Activated CD4-positive, alpha-beta memory T cell treated with anti-CD3 and anti-CD28 coated beads for 36 hours (primary cell): ENCODE measurements at regions not wholly inside any gene's neighbourhood (a gene's known extent, or its start where the extent isn't known, plus 50 kb on each side); places are given as distances from the start of the nearest gene placed in this dataset.

Experiments used
- CTCF ChIA-PET: fragments of 350-600 bp; sonication (Branson Sonifier 250); formaldehyde crosslinking; loops from one replicate; lab custom pipeline; 2021; ENCODE audit warnings: antibody characterized with exemption, inconsistent platforms; lab: Charles Lee
- POLR2A ChIA-PET: fragments of 350-600 bp; sonication (Branson Sonifier 250); formaldehyde crosslinking; loops from one replicate; lab custom pipeline; 2021; ENCODE audit warnings: antibody characterized with exemption; lab: Charles Lee
- DNase-seq: peaks from one replicate; pipeline ENCODE4 v3.0.0-alpha.2; 2020
- H3K27ac Mint-ChIP-seq: one replicate; pipeline ENCODE4 v1.8.0; 2021; ENCODE audit warnings: mixed read lengths
- H3K27me3 Mint-ChIP-seq: one replicate; pipeline ENCODE4 v1.8.0; 2021; ENCODE audit warnings: mixed read lengths
- H3K36me3 Mint-ChIP-seq: one replicate; pipeline ENCODE4 v1.8.0; 2021; ENCODE audit warnings: mixed read lengths
- H3K4me1 Mint-ChIP-seq: one replicate; pipeline ENCODE4 v1.8.0; 2021; ENCODE audit warnings: low read depth, mixed read lengths
- H3K4me3 Mint-ChIP-seq: one replicate; pipeline ENCODE4 v1.8.0; 2021; ENCODE audit warnings: mild to moderate bottlenecking, mixed read lengths
- H3K9me3 Mint-ChIP-seq: one replicate; pipeline ENCODE4 v1.8.0; 2021; ENCODE audit warnings: mixed read lengths
- intact Hi-C: fragments of 100-400 bp; cut with micrococcal nuclease; formaldehyde crosslinking; loops from one replicate; pipeline ENCODE4 v1.15.1; 2023

GRCh38 chr4:18291981-18292380 is 270.4 kb upstream of the LCORL start:
- Mint-ChIP-seq H3K36me3 (no peaks in the 10 kb centered on the region), H3K27ac (no peak overlapping the region), H3K27me3 (peaks cover 2% of the 10 kb centered on the region), H3K4me3 (no peak overlapping the region), H3K4me1 (no peaks in the 10 kb centered on the region), H3K9me3 (no peaks in the 10 kb centered on the region)
- no peak for DNase-seq
- CTCF ChIA-PET = no interaction called here
- POLR2A ChIA-PET = no interaction called here
- intact Hi-C loops = no loop called here

GRCh38 chr4:18291256-18291655 is 269.7 kb upstream of the LCORL start:
- DNase-seq = no peak
- H3K27ac Mint-ChIP-seq = no peak overlapping the region
- POLR2A ChIA-PET = no interaction called here
- CTCF ChIA-PET = no interaction called here
- H3K4me3 Mint-ChIP-seq = no peak overlapping the region
- no peaks in the 10 kb centered on the region for H3K9me3 Mint-ChIP-seq
- intact Hi-C loops = no loop called here
- H3K27me3 Mint-ChIP-seq = peaks cover 2% of the 10 kb centered on the region
- H3K36me3 Mint-ChIP-seq = no peaks in the 10 kb centered on the region
- no peaks in the 10 kb centered on the region for H3K4me1 Mint-ChIP-seq

- POLR2A ChIA-PET = no interaction called here
- H3K27ac Mint-ChIP-seq = no peak overlapping the region
- H3K9me3 Mint-ChIP-seq = peaks cover 2% of the 10 kb centered on the region
- no peaks in the 10 kb centered on the region for H3K4me1 Mint-ChIP-seq
- no peak overlapping the region for H3K4me3 Mint-ChIP-seq
- no peaks in the 10 kb centered on the region for H3K36me3 Mint-ChIP-seq
- intact Hi-C loops = no loop called here
- no peaks in the 10 kb centered on the region for H3K27me3 Mint-ChIP-seq
- CTCF ChIA-PET = no interaction called here
- no peak for DNase-seq
Observed at GRCh38 chr4:18285357-18285756, 263.8 kb upstream of the LCORL start.

GRCh38 chr4:18278244-18278643 is 256.7 kb upstream of the LCORL start:
- Mint-ChIP-seq H3K27me3 (no peaks in the 10 kb centered on the region), H3K4me1 (no peaks in the 10 kb centered on the region), H3K4me3 (no peak overlapping the region), H3K27ac (no peak overlapping the region), H3K36me3 (no peaks in the 10 kb centered on the region), H3K9me3 (peaks cover 9% of the 10 kb centered on the region)
- intact Hi-C loops = no loop called here
- ChIA-PET POLR2A (no interaction called here), CTCF (no interaction called here)
- no peak for DNase-seq

- Mint-ChIP-seq H3K4me1 (no peaks in the 10 kb centered on the region), H3K9me3 (no peaks in the 10 kb centered on the region), H3K27me3 (peaks cover 17% of the 10 kb centered on the region), H3K4me3 (no peak overlapping the region), H3K27ac (no peak overlapping the region), H3K36me3 (no peaks in the 10 kb centered on the region)
- POLR2A ChIA-PET = no interaction called here
- intact Hi-C loops = no loop called here
- no peak for DNase-seq
- CTCF ChIA-PET = no interaction called here
Observed at GRCh38 chr4:18262832-18263231, 241.3 kb upstream of the LCORL start.

GRCh38 chr4:18252052-18252451 is 230.5 kb upstream of the LCORL start:
- no peak for DNase-seq
- Mint-ChIP-seq H3K27ac (no peak overlapping the region), H3K4me3 (no peak overlapping the region), H3K9me3 (no peaks in the 10 kb centered on the region), H3K36me3 (no peaks in the 10 kb centered on the region), H3K27me3 (no peaks in the 10 kb centered on the region), H3K4me1 (no peaks in the 10 kb centered on the region)
- POLR2A ChIA-PET = no interaction called here
- intact Hi-C loops = no loop called here
- CTCF ChIA-PET = no interaction called here

- no peaks in the 10 kb centered on the region for H3K36me3 Mint-ChIP-seq
- no peak overlapping the region for H3K4me3 Mint-ChIP-seq
- ChIA-PET CTCF (no interaction called here), POLR2A (no interaction called here)
- no peaks in the 10 kb centered on the region for H3K9me3 Mint-ChIP-seq
- no peaks in the 10 kb centered on the region for H3K4me1 Mint-ChIP-seq
- no peak overlapping the region for H3K27ac Mint-ChIP-seq
- no peak for DNase-seq
- H3K27me3 Mint-ChIP-seq = no peaks in the 10 kb centered on the region
- intact Hi-C loops = no loop called here
Observed at GRCh38 chr4:18250564-18250963, 229.0 kb upstream of the LCORL start.

GRCh38 chr4:18248611-18249010 is 227.1 kb upstream of the LCORL start:
- H3K9me3 Mint-ChIP-seq = no peaks in the 10 kb centered on the region
- intact Hi-C loops = no loop called here
- H3K36me3 Mint-ChIP-seq = no peaks in the 10 kb centered on the region
- ChIA-PET POLR2A (no interaction called here), CTCF (no interaction called here)
- H3K4me3 Mint-ChIP-seq = no peak overlapping the region
- no peaks in the 10 kb centered on the region for H3K4me1 Mint-ChIP-seq
- no peaks in the 10 kb centered on the region for H3K27me3 Mint-ChIP-seq
- DNase-seq = no peak
- no peak overlapping the region for H3K27ac Mint-ChIP-seq

- H3K27ac Mint-ChIP-seq = no peak overlapping the region
Observed at GRCh38 chr4:18247189-18247588, 225.6 kb upstream of the LCORL start.

DNA sequence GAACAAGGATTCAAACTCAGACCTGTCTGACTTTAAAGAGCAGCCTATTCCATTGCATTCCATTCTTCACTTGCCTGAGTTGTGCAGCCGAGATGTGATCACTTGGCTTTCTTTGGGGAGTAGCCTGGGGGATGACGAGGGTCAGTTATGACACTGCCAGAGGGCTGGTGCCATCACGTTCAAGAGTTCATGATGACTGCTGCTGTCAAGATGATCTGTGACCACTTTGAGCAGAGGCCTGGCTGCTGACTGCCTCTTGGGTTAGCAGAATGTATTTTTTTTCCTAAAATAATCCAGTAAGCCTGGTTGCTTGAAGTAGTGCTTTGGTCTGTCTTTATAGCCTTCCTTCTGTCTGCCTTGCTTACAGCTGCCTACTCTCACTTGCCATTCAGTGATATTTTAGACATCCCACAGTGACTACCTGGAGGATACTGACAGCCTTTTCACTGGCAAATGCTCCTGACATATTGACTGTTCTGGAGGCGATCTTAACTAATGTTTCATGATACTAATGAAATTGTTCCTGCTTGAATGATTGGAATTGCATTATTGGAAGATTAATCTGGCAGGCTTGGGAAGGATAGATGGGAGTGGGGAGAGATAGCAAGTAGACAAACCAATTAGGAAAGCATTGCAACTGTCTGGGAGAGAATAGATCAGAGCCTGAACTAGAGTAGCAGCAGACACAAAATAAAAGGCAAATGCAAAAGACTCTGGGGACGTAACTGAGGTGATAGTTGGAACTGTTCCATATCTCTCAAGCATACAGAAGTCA is 221.6 kb upstream of the LCORL start:
- POLR2A ChIA-PET = no interaction called here
- Mint-ChIP-seq H3K27me3 (no peaks in the 10 kb centered on the region), H3K36me3 (no peaks in the 10 kb centered on the region), H3K4me3 (no peak overlapping the region), H3K4me1 (no peaks in the 10 kb centered on the region), H3K27ac (no peak overlapping the region), H3K9me3 (no peaks in the 10 kb centered on the region)
- CTCF ChIA-PET = no interaction called here
- intact Hi-C loops = no loop called here
- no peak for DNase-seq

More at GRCh38 chr4:18247189-18247588, 225.6 kb upstream of the LCORL start:
- Mint-ChIP-seq H3K4me1 (no peaks in the 10 kb centered on the region), H3K4me3 (no peak overlapping the region), H3K9me3 (no peaks in the 10 kb centered on the region), H3K36me3 (no peaks in the 10 kb centered on the region), H3K27me3 (no peaks in the 10 kb centered on the region)
- ChIA-PET POLR2A (no interaction called here), CTCF (no interaction called here)
- intact Hi-C loops = no loop called here
- DNase-seq = no peak

DNA sequence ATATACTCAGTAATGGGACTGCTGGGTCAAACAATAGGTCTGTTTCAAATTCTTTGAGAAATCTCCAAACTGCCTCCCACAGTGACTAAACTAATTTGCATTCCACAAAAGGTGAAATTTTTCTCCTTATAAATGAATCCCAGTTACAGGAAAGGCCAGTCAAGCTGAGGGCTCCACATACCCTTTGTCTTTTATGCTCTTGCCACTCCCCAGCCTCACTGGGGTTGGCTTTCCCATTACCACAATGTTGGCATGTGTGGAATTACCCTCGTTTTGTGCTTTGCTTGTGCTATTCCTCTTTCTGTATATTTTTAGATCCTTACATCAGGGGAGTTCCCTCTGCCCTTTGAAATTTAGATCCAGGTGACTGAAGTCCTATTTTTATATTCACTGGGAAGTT is 220.2 kb upstream of the LCORL start:
- Mint-ChIP-seq H3K27ac (no peak overlapping the region), H3K9me3 (no peaks in the 10 kb centered on the region), H3K27me3 (no peaks in the 10 kb centered on the region), H3K4me3 (no peak overlapping the region), H3K36me3 (no peaks in the 10 kb centered on the region), H3K4me1 (no peaks in the 10 kb centered on the region)
- POLR2A ChIA-PET = no interaction called here
- no peak for DNase-seq
- intact Hi-C loops = no loop called here
- CTCF ChIA-PET = no interaction called here

- CTCF ChIA-PET = no interaction called here
- POLR2A ChIA-PET = no interaction called here
- Mint-ChIP-seq H3K27ac (no peak overlapping the region), H3K4me3 (no peak overlapping the region), H3K36me3 (no peaks in the 10 kb centered on the region), H3K27me3 (peaks cover 4% of the 10 kb centered on the region), H3K9me3 (peaks cover 10% of the 10 kb centered on the region), H3K4me1 (no peaks in the 10 kb centered on the region)
- DNase-seq = no peak
- intact Hi-C loops = no loop called here
Observed at GRCh38 chr4:18234108-18234507, 212.6 kb upstream of the LCORL start.

GRCh38 chr4:18231726-18232125 is 210.2 kb upstream of the LCORL start:
- peaks cover 18% of the 10 kb centered on the region for H3K9me3 Mint-ChIP-seq
- no peaks in the 10 kb centered on the region for H3K4me1 Mint-ChIP-seq
- intact Hi-C loops = no loop called here
- no peak for DNase-seq
- ChIA-PET POLR2A (no interaction called here), CTCF (no interaction called here)
- no peaks in the 10 kb centered on the region for H3K36me3 Mint-ChIP-seq
- no peak overlapping the region for H3K4me3 Mint-ChIP-seq
- no peak overlapping the region for H3K27ac Mint-ChIP-seq
- peaks cover 4% of the 10 kb centered on the region for H3K27me3 Mint-ChIP-seq
